ENCODE measurements at regions not wholly inside any gene's neighbourhood (a gene's known extent, or its start where the extent isn't known, plus 50 kb on each side); places are given as distances from the start of the nearest gene placed in this dataset.

DNA sequence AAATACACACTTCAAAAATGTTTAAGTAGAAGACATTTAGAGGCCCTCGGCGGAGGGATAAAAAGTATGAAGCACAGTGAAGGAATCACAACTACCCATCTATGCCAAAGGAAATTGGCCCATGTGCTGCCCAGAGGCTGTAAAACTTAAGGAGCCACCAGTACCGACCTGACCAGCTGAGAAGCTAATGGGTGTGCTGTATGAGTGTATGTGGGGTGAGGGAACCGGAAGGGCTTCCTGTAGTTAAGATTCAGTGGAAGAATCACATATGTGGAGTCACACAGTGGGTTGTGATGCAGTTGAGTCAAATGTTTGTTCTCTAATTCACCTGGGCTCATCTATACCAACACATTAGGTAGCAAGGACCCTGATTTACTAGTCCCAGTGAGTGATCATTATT, 516.0 kb upstream of the IL12A start:
- no peak overlapping the region for H3K4me3 ChIP-seq (ENCODE audit: low read depth, low read length)
- TF ChIP-seq, protein P1, sequence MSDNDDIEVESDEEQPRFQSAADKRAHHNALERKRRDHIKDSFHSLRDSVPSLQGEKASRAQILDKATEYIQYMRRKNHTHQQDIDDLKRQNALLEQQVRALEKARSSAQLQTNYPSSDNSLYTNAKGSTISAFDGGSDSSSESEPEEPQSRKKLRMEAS (IDR thresholded peaks at IDR 0.05; ENCODE audit: low read depth, low read length) = no peak
- TF ChIP-seq POLR2A (IDR thresholded peaks at IDR 0.05; ENCODE audit: extremely low read depth, insufficient read length) (no peak), CTCF (IDR thresholded peaks at IDR 0.05; ENCODE audit: low read depth, low read length) (no peak), MYC (IDR thresholded peaks at IDR 0.05; ENCODE audit: low read depth, low read length) (no peak)
- no peak for DNase-seq (ENCODE audit: low read depth)

- TF ChIP-seq, protein P1 (IDR thresholded peaks at IDR 0.05; ENCODE audit: low read depth, low read length) = no peak
- TF ChIP-seq CTCF (IDR thresholded peaks at IDR 0.05; ENCODE audit: low read depth, low read length) (no peak), MYC (IDR thresholded peaks at IDR 0.05; ENCODE audit: low read depth, low read length) (no peak), POLR2A (IDR thresholded peaks at IDR 0.05; ENCODE audit: extremely low read depth, insufficient read length) (no peak)
- no peak for DNase-seq (ENCODE audit: low read depth)
These were observed 515.4 kb upstream of the IL12A start for GRCh38 chr3:159473206-159473605.

DNA sequence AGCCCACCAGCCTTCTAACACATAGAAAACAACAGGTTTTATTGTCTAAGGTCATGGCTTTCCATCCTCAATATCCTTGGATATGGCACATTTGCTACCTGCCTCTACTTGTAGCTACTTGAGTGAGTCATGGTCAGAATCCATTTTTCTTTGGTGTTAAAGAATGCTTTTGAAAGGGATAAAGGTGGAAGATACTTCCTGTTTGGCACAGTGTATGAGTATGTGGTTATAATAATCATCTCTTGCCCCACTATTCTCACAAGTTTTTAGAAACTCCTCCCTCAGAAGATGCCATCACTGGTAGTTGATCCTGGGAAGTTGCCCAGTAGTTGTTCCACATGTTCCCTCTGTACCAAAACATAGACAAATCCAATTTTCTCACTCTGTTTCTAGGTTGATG, 508.6 kb upstream of the IL12A start:
- TF ChIP-seq POLR2A (IDR thresholded peaks at IDR 0.05; ENCODE audit: extremely low read depth, insufficient read length) (no peak), CTCF (IDR thresholded peaks at IDR 0.05; ENCODE audit: low read depth, low read length) (no peak), MYC (IDR thresholded peaks at IDR 0.05; ENCODE audit: low read depth, low read length) (no peak)
- TF ChIP-seq, protein P1 (IDR thresholded peaks at IDR 0.05; ENCODE audit: low read depth, low read length) = no peak
- no peak overlapping the region for H3K4me3 ChIP-seq (ENCODE audit: low read depth, low read length)
- no peak for DNase-seq (ENCODE audit: low read depth)

More at GRCh38 chr3:159473206-159473605, 515.4 kb upstream of the IL12A start:
- no peak overlapping the region for H3K4me3 ChIP-seq (ENCODE audit: low read depth, low read length)

DNA sequence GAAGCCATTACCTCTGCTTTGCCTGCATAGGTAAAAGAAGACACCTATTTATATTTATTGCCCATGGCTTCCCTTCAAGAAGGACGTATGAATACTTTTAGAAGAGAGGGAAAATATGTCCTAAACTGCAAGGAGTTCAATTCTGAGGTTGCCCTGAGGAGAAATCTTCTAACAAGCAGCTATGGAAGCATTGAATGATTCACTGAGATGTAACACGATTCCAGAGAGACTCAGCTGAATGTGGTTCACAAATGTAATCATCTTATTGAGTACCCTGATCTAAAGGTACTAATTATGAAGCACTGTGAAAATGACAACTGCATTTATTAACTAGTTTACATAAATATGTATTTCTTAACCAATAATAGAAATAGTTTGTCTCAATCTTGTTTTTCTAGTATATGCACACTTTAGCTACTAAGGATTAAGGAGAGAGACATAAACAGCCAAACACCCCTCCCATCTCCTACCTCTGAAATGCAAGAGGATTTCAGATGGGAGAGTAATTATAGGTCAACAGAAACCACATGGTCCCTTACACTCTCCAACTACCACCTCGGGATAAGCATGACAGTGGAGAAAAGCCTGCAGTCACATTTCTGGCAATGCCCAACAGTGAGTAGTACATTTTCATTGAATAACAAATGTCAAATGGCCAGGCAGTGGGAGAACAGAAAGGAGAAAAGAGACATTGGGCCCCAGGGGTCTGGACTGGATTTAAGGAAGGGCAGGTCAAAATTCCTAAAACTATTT, 506.2 kb upstream of the IL12A start:
- TF ChIP-seq MYC (IDR thresholded peaks at IDR 0.05; ENCODE audit: low read depth, low read length) (no peak), CTCF (IDR thresholded peaks at IDR 0.05; ENCODE audit: low read depth, low read length) (no peak), POLR2A (IDR thresholded peaks at IDR 0.05; ENCODE audit: extremely low read depth, insufficient read length) (no peak)
- TF ChIP-seq, protein P1 (IDR thresholded peaks at IDR 0.05; ENCODE audit: low read depth, low read length) = no peak
- no peak for DNase-seq (ENCODE audit: low read depth)
- no peak overlapping the region for H3K4me3 ChIP-seq (ENCODE audit: low read depth, low read length)

- TF ChIP-seq, protein P1 (IDR thresholded peaks at IDR 0.05; ENCODE audit: low read depth, low read length) = no peak
- TF ChIP-seq CTCF (IDR thresholded peaks at IDR 0.05; ENCODE audit: low read depth, low read length) = no peak
- TF ChIP-seq POLR2A (IDR thresholded peaks at IDR 0.05; ENCODE audit: extremely low read depth, insufficient read length) = no peak
- TF ChIP-seq MYC (IDR thresholded peaks at IDR 0.05; ENCODE audit: low read depth, low read length) = no peak
- no peak for DNase-seq (ENCODE audit: low read depth)
These were observed 505.7 kb upstream of the IL12A start for GRCh38 chr3:159482994-159483367.

More at GRCh38 chr3:159482994-159483367, 505.7 kb upstream of the IL12A start:
- H3K4me3 ChIP-seq (ENCODE audit: low read depth, low read length) = no peak overlapping the region

All from NB4 (cell line).